Erythroblast (primary cell): ENCODE measurements at regions not wholly inside any gene's neighbourhood (a gene's known extent, or its start where the extent isn't known, plus 50 kb on each side); places are given as distances from the start of the nearest gene placed in this dataset.

Experiments used
- GATA1 ChIP-seq: IDR thresholded peaks from 2 replicates; pipeline ENCODE4 v1.6.1; 2011; ENCODE audit warnings: low read depth, mild to moderate bottlenecking, control low read depth, low read length, moderate library complexity
- POLR2A ChIP-seq: IDR thresholded peaks from 2 replicates; pipeline ENCODE4 v1.6.1; 2011; ENCODE audit warnings: mild to moderate bottlenecking, low read length

DNA sequence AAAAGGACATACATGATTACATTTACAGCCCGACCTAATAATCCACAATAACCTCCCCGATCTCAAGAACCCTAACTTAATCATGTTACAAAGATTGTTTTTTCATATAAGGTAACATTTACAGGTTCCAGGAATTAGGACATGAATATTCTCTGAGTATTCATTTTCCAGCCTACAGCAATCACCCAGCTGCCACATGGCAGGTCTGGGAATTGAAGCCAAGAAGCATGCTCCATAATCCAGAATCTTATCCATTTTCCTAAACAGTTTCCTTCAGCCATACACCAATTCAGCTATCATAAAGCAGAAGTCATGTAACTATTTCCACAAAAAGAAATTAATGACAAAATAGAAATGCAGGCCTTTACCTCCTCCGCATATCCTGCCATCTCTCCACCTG is 163.4 kb downstream of the CAAP1 start:
- TF ChIP-seq POLR2A (no peak), GATA1 (no peak)
